ENCODE measurements at regions not wholly inside any gene's neighbourhood (a gene's known extent, or its start where the extent isn't known, plus 50 kb on each side); places are given as distances from the start of the nearest gene placed in this dataset.

GRCh38 chr20:57829336-57829735 lies 119.5 kb upstream of the PMEPA1 start:
- no peak overlapping the region for H3K27ac Mint-ChIP-seq
- Histone ChIP-seq H3K4me3 (ENCODE audit: low read length) (no peak overlapping the region), H3K4me1 (ENCODE audit: control insufficient read depth, insufficient read depth, low read length) (no peaks in the 10 kb centered on the region), H3K9ac (ENCODE audit: extremely low read depth, low read length, poor library complexity, severe bottlenecking) (no peak overlapping the region), H3K27ac (ENCODE audit: low read depth, low read length) (no peak overlapping the region), H3K27me3 (ENCODE audit: control insufficient read depth, insufficient read depth, low read length, poor library complexity, severe bottlenecking) (no peaks in the 10 kb centered on the region), H3K9me3 (ENCODE audit: control insufficient read depth, low read length) (no peaks in the 10 kb centered on the region), H3K36me3 (ENCODE audit: control insufficient read depth, insufficient read depth, low read length) (no peaks in the 10 kb centered on the region)
- peaks cover 2% of the 10 kb centered on the region for H3K27me3 Mint-ChIP-seq (ENCODE audit: insufficient read depth)
- 91 to 92% methylated on average over 3 to 6 of the region's 6 CpGs for WGBS, 2 experiments (ENCODE audit: insufficient coverage in 1 of 2, insufficient read length in 1 of 2)
- H3K9me3 Mint-ChIP-seq: no peaks in the 10 kb centered on the region
- no peak for TF ChIP-seq CTCF (conservative IDR thresholded peaks at IDR 0.05)
- H3K36me3 Mint-ChIP-seq (ENCODE audit: low read depth): no peaks in the 10 kb centered on the region
- H3K4me1 Mint-ChIP-seq: no peaks in the 10 kb centered on the region
- no peak for DNase-seq
- H3K4me3 Mint-ChIP-seq: no peak overlapping the region

- no peak overlapping the region for H3K9ac ChIP-seq (ENCODE audit: extremely low read depth, low read length, poor library complexity, severe bottlenecking)
- H3K4me3 ChIP-seq (ENCODE audit: low read length): no peak overlapping the region
- H3K4me1 ChIP-seq (ENCODE audit: control insufficient read depth, insufficient read depth, low read length): no peaks in the 10 kb centered on the region
- no peaks in the 10 kb centered on the region for H3K9me3 ChIP-seq (ENCODE audit: control insufficient read depth, low read length)
- no peaks in the 10 kb centered on the region for H3K36me3 ChIP-seq (ENCODE audit: control insufficient read depth, insufficient read depth, low read length)
- H3K27ac ChIP-seq (ENCODE audit: low read depth, low read length): no peak overlapping the region
- no peak for TF ChIP-seq CTCF (conservative IDR thresholded peaks at IDR 0.05)
- Mint-ChIP-seq H3K4me3 (no peak overlapping the region), H3K36me3 (ENCODE audit: low read depth) (no peaks in the 10 kb centered on the region), H3K4me1 (no peaks in the 10 kb centered on the region), H3K9me3 (no peaks in the 10 kb centered on the region), H3K27ac (no peak overlapping the region), H3K27me3 (ENCODE audit: insufficient read depth) (peaks cover 2% of the 10 kb centered on the region)
- no peaks in the 10 kb centered on the region for H3K27me3 ChIP-seq (ENCODE audit: control insufficient read depth, insufficient read depth, low read length, poor library complexity, severe bottlenecking)
- no peak for DNase-seq
- 93% methylated on average over 10 of the region's 10 CpGs; no CpG with 5 or more reads in 1 of the 2 experiments for WGBS, 2 experiments (ENCODE audit: insufficient coverage in 1 of 2, insufficient read length in 1 of 2)
Measured at GRCh38 chr20:57828696-57829095, 118.9 kb upstream of the PMEPA1 start.

GRCh38 chr20:57826666-57827287 lies 117.0 kb upstream of the PMEPA1 start:
- no peak overlapping the region for H3K4me3 ChIP-seq (ENCODE audit: low read length)
- no peaks in the 10 kb centered on the region for H3K4me1 Mint-ChIP-seq
- no peak for DNase-seq
- H3K9me3 ChIP-seq (ENCODE audit: control insufficient read depth, low read length): no peaks in the 10 kb centered on the region
- no peaks in the 10 kb centered on the region for H3K4me1 ChIP-seq (ENCODE audit: control insufficient read depth, insufficient read depth, low read length)
- no peak overlapping the region for H3K9ac ChIP-seq (ENCODE audit: extremely low read depth, low read length, poor library complexity, severe bottlenecking)
- no peaks in the 10 kb centered on the region for H3K36me3 Mint-ChIP-seq (ENCODE audit: low read depth)
- no peak overlapping the region for H3K27ac Mint-ChIP-seq
- no peaks in the 10 kb centered on the region for H3K9me3 Mint-ChIP-seq
- H3K36me3 ChIP-seq (ENCODE audit: control insufficient read depth, insufficient read depth, low read length): no peaks in the 10 kb centered on the region
- H3K27me3 Mint-ChIP-seq (ENCODE audit: insufficient read depth): no peaks in the 10 kb centered on the region
- no peak overlapping the region for H3K4me3 Mint-ChIP-seq
- no peak overlapping the region for H3K27ac ChIP-seq (ENCODE audit: low read depth, low read length)
- WGBS, 2 experiments (ENCODE audit: insufficient coverage in 1 of 2, insufficient read length in 1 of 2): 87 to 89% methylated on average over 6 to 12 of the region's 12 CpGs
- no peak for TF ChIP-seq CTCF (conservative IDR thresholded peaks at IDR 0.05)
- no peaks in the 10 kb centered on the region for H3K27me3 ChIP-seq (ENCODE audit: control insufficient read depth, insufficient read depth, low read length, poor library complexity, severe bottlenecking)

Measured in endodermal cell (in vitro differentiated cells).